A549 (cell line): ENCODE measurements at regions not wholly inside any gene's neighbourhood (a gene's known extent, or its start where the extent isn't known, plus 50 kb on each side); places are given as distances from the start of the nearest gene placed in this dataset.

Experiments
- ATAC-seq, 2 experiments: fragments of 200-7000 bp in 1 of 2; fragments of >200 bp in 1 of 2; cut with Nextera tagmentation in 1 of 2; cut with Tn5 transposase in 1 of 2; 3 replicates each; pipeline versions ENCODE4 v1.8.0 to v1.9.1; 2018 to 2020; ENCODE audit warnings: mild to moderate bottlenecking in 1 of 2, moderate library complexity in 1 of 2
- CTCF ChIA-PET: fragments of 300-600 bp; sonication (Branson Sonifier 250); formaldehyde crosslinking; extraction: SDS; loops from one replicate; lab custom pipeline; 2021; ENCODE audit warnings: antibody characterized with exemption, inconsistent platforms; lab: Yijun Ruan, JAX
- POLR2A ChIA-PET: fragments of 350-600 bp; formaldehyde crosslinking; extraction: SDS; loops from one replicate; lab custom pipeline; 2021; ENCODE audit warnings: antibody characterized with exemption, inconsistent platforms; lab: Yijun Ruan, JAX
- DNase-seq, 2 experiments: peaks; one replicate each; pipeline versions ENCODE4 v3.0.0 to v3.0.0-alpha.2; 2011 to 2016; ENCODE audit warnings: low read depth in 1 of 2, low spot score in 1 of 2
- FAIRE-seq: peaks from 2 replicates; lab custom pipeline; 2011; peaks lifted over from hg19 to GRCh38; lab: Jason Lieb, UNC
- H3K27ac ChIP-seq, 2 experiments: fragments of >200 bp; sonication (Bioruptor Twin); formaldehyde crosslinking; 3 replicates each; pipeline ENCODE4 v1.5.1; 2016 to 2017
- H3K4me1 ChIP-seq: fragments of >200 bp; sonication (Bioruptor Twin); formaldehyde crosslinking; 3 replicates; pipeline ENCODE4 v1.6.1; 2016
- H3K4me2 ChIP-seq: fragments of >200 bp; sonication (Bioruptor Twin); formaldehyde crosslinking; 3 replicates; pipeline ENCODE4 v1.6.1; 2016
- H3K4me3 ChIP-seq: fragments of >200 bp; sonication (Bioruptor Twin); formaldehyde crosslinking; 3 replicates; pipeline ENCODE4 v1.5.1; 2016
- H3K9me3 ChIP-seq: fragments of >200 bp; sonication (Bioruptor Twin); formaldehyde crosslinking; 3 replicates; pipeline ENCODE4 v1.6.1; 2016
- CBX2 ChIP-seq: fragments of 200-600 bp; sonication (generic); IDR thresholded peaks from 2 replicates; pipeline ENCODE4 v1.6.1; 2016; ENCODE audit warnings: low read depth, mild to moderate bottlenecking, borderline replicate concordance
- CEBPB ChIP-seq, 2 experiments: fragments of >200 bp in 1 of 2; sonication (Bioruptor Twin) in 1 of 2; formaldehyde crosslinking in 1 of 2; IDR thresholded peaks; 2 replicates each; pipeline ENCODE4 v1.6.1; 2012 to 2016
- CHD2 ChIP-seq: fragments of 150-350 bp; IDR thresholded peaks from 2 replicates; pipeline ENCODE4 v1.6.1; 2014; ENCODE audit warnings: low read length; ENCODE audit not compliant: partially characterized antibody
- CHD4 ChIP-seq: fragments of 200-600 bp; sonication (generic); IDR thresholded peaks from 2 replicates; pipeline ENCODE4 v1.6.1; 2016; ENCODE audit warnings: antibody characterized with exemption, mild to moderate bottlenecking, borderline replicate concordance
- HEYL ChIP-seq: fragments of 250-450 bp; sonication (Bioruptor Pico); IDR thresholded peaks from 2 replicates; pipeline ENCODE4 v1.8.0; 2021; ENCODE audit warnings: mild to moderate bottlenecking, moderate library complexity
- HOXB5 ChIP-seq: fragments of 250-450 bp; sonication (Bioruptor Pico); IDR thresholded peaks from 2 replicates; pipeline ENCODE4 v1.5.0; 2020; ENCODE audit warnings: mild to moderate bottlenecking, moderate library complexity
- MAFK ChIP-seq: fragments of 450-650 bp; IDR thresholded peaks from 2 replicates; pipeline ENCODE4 v1.6.1; 2014; ENCODE audit not compliant: partially characterized antibody
- NFE2L2 ChIP-seq: fragments of 150-350 bp; conservative IDR thresholded peaks from 2 replicates; pipeline ENCODE4 v1.6.1; 2014; ENCODE audit warnings: low read length
- PHF8 ChIP-seq: fragments of 200-600 bp; sonication (generic); IDR thresholded peaks from 2 replicates; pipeline ENCODE4 v1.6.1; 2016; ENCODE audit warnings: low read depth, mild to moderate bottlenecking, antibody characterized with exemption, moderate library complexity, borderline replicate concordance
- RFX5 ChIP-seq: fragments of 450-650 bp; IDR thresholded peaks from 2 replicates; pipeline ENCODE4 v1.7.1; 2014; ENCODE audit warnings: antibody characterized with exemption, mild to moderate bottlenecking, moderate library complexity
- TP53 ChIP-seq: fragments of 250-450 bp; sonication (Bioruptor Pico); IDR thresholded peaks from 2 replicates; pipeline ENCODE4 v1.5.0; 2021; ENCODE audit warnings: mild to moderate bottlenecking, moderate library complexity
- ZSCAN20 ChIP-seq: fragments of 250-450 bp; sonication (Bioruptor Pico); IDR thresholded peaks from 2 replicates; pipeline ENCODE4 v1.8.0; 2022; ENCODE audit warnings: mild to moderate bottlenecking, moderate library complexity
- WGBS: methylation state at CpG from one replicate; pipeline ENCODE4 v1.1.6; 2017; ENCODE audit errors: missing lambda C conversion rate; 5-methylcytosine and 5-hydroxymethylcytosine counted together
- TF ChIP-seq, protein P1 (sequence below): fragments of 450-650 bp; IDR thresholded peaks from 2 replicates; pipeline ENCODE4 v1.6.1; 2014; ENCODE audit warnings: antibody characterized with exemption
- TF ChIP-seq, protein P2 (sequence below): fragments of >200 bp; sonication (Bioruptor Twin); formaldehyde crosslinking; IDR thresholded peaks from 3 replicates; pipeline ENCODE4 v1.6.1; 2016
- TF ChIP-seq, protein P3 (sequence below): fragments of 200-600 bp; sonication (generic); IDR thresholded peaks from 2 replicates; pipeline ENCODE4 v1.6.1; 2016; ENCODE audit warnings: antibody characterized with exemption, mild to moderate bottlenecking, moderate library complexity
- TF ChIP-seq, protein P4 (sequence below): IDR thresholded peaks from 2 replicates; pipeline ENCODE4 v1.6.1; 2012; ENCODE audit warnings: low read depth, borderline replicate concordance

DNA sequence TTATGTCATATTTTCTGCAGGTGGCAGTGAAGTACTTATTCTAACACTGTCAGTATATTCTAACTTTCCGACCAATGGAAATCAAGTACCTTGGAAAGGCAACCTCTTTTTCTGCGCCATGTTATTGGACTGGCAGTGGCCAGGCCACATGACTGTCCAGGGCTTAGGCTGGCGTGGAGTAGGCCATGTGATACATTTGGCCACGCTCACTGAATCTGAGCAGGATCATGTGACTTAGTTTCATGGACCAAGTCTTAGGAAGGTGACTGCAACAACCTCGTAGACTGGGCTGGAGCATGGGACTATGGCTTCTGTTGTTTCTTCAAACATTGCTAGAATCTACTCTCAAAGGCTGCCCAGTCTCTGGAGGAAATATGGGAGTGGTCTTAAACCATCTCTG is 60.4 kb upstream of the HAAO start:
- DNase-seq (no peak), FAIRE-seq (no peak), ATAC-seq (no peak)
- Histone ChIP-seq H3K27ac (no peak overlapping the region), H3K4me3 (no peak overlapping the region), H3K9me3 (no peaks in the 10 kb centered on the region), H3K4me2 (no peak overlapping the region), H3K4me1 (no peaks in the 10 kb centered on the region)
- 83% methylated on average over 5 of the region's 5 CpGs for WGBS
- TF ChIP-seq, protein P1, sequence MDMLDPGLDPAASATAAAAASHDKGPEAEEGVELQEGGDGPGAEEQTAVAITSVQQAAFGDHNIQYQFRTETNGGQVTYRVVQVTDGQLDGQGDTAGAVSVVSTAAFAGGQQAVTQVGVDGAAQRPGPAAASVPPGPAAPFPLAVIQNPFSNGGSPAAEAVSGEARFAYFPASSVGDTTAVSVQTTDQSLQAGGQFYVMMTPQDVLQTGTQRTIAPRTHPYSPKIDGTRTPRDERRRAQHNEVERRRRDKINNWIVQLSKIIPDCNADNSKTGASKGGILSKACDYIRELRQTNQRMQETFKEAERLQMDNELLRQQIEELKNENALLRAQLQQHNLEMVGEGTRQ: 0 out of 2 replicates have a peak, but pooled peaks have one; percentile 19
- TF ChIP-seq HOXB5: no peak
- ChIA-PET CTCF (interaction anchor here (0.7 kb wide), 1 partner anchor 591 kb away, joined by 3 read pairs; no protein-coding TSS in a partner anchor), POLR2A (no interaction called here)

DNA sequence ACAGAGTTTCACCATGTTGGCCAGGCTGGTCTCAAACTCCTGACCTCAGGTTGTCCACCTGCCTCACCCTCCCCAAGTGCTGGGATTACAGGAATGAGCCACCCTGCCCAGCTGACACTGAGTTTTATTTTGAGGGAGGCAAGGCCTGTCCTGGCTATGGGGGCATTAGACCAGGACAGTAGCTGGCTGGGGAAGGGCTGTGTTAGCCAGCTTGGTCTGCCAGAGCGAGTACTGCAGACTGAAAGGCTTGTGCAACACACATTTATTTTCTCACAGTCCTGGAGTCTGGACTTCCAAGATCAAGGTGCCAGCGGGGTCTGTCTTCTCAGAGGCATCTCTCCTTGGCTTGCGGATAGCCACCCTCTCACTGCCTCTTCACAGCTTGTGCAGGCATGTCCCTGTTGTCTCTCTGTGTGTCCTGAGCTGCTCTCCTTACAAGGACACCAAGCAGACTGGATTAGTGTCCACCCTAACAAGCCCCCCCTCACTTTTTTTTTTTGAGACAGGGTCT is 59.4 kb upstream of the HAAO start:
- Histone ChIP-seq H3K4me3 (no peak overlapping the region), H3K4me2 (no peak overlapping the region)
- no peak for FAIRE-seq
- DNase-seq: no peak
- TF ChIP-seq HEYL (CRISPR knock-in tag) (no peak), CEBPB (IDR thresholded peaks at IDR 0.05) (no peak), PHF8 (no peak), HOXB5 (no peak), NFE2L2 (no peak), MAFK (no peak), CHD4 (no peak), RFX5 (no peak), ZSCAN20 (CRISPR knock-in tag) (no peak), CHD2 (no peak), TP53 (CRISPR knock-in tag) (no peak), CBX2 (no peak)
- TF ChIP-seq, protein P2, sequence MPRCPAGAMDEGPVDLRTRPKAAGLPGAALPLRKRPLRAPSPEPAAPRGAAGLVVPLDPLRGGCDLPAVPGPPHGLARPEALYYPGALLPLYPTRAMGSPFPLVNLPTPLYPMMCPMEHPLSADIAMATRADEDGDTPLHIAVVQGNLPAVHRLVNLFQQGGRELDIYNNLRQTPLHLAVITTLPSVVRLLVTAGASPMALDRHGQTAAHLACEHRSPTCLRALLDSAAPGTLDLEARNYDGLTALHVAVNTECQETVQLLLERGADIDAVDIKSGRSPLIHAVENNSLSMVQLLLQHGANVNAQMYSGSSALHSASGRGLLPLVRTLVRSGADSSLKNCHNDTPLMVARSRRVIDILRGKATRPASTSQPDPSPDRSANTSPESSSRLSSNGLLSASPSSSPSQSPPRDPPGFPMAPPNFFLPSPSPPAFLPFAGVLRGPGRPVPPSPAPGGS: no peak
- TF ChIP-seq, protein P3, sequence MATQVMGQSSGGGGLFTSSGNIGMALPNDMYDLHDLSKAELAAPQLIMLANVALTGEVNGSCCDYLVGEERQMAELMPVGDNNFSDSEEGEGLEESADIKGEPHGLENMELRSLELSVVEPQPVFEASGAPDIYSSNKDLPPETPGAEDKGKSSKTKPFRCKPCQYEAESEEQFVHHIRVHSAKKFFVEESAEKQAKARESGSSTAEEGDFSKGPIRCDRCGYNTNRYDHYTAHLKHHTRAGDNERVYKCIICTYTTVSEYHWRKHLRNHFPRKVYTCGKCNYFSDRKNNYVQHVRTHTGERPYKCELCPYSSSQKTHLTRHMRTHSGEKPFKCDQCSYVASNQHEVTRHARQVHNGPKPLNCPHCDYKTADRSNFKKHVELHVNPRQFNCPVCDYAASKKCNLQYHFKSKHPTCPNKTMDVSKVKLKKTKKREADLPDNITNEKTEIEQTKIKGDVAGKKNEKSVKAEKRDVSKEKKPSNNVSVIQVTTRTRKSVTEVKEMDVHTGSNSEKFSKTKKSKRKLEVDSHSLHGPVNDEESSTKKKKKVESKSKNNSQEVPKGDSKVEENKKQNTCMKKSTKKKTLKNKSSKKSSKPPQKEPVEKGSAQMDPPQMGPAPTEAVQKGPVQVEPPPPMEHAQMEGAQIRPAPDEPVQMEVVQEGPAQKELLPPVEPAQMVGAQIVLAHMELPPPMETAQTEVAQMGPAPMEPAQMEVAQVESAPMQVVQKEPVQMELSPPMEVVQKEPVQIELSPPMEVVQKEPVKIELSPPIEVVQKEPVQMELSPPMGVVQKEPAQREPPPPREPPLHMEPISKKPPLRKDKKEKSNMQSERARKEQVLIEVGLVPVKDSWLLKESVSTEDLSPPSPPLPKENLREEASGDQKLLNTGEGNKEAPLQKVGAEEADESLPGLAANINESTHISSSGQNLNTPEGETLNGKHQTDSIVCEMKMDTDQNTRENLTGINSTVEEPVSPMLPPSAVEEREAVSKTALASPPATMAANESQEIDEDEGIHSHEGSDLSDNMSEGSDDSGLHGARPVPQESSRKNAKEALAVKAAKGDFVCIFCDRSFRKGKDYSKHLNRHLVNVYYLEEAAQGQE: no peak
- TF ChIP-seq, protein P4, sequence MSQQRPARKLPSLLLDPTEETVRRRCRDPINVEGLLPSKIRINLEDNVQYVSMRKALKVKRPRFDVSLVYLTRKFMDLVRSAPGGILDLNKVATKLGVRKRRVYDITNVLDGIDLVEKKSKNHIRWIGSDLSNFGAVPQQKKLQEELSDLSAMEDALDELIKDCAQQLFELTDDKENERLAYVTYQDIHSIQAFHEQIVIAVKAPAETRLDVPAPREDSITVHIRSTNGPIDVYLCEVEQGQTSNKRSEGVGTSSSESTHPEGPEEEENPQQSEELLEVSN: no peak
- TF ChIP-seq, protein P1: no peak
- TF ChIP-seq, all 56 proteins: peak for 0
- CTCF ChIA-PET: interaction anchor here (0.7 to 3.3 kb wide), 4 partner anchors 24 to 758 kb away, joined by 3 to 12 read pairs (median 6); no protein-coding TSS in a partner anchor
- H3K9me3 ChIP-seq: no peaks in the 10 kb centered on the region
- ATAC-seq: no peak
- no peaks in the 10 kb centered on the region for H3K4me1 ChIP-seq
- no peak overlapping the region for H3K27ac ChIP-seq
- POLR2A ChIA-PET: no interaction called here
- 79% methylated on average over 3 of the region's 3 CpGs for WGBS
